Activated effector memory CD4-positive, alpha-beta T cell treated with anti-CD3 and anti-CD28 coated beads, Interleukin-2, amount 50 U/mL, for 16 hours (primary cell): ENCODE measurements at regions not wholly inside any gene's neighbourhood (a gene's known extent, or its start where the extent isn't known, plus 50 kb on each side); places are given as distances from the start of the nearest gene placed in this dataset.

Experiments used
- DNase-seq: peaks from one replicate; pipeline ENCODE4 v3.0.0-alpha.2; 2020

GRCh38 chr6:132977413-132977812, 163.0 kb downstream of the RPS12 start:
- DNase-seq: no peak

GRCh38 chr6:132978685-132979084, 164.3 kb downstream of the RPS12 start:
- no peak for DNase-seq

GRCh38 chr6:132993738-132994137, 179.4 kb downstream of the RPS12 start:
- no peak for DNase-seq

GRCh38 chr6:132995009-132995408, 180.6 kb downstream of the RPS12 start:
- DNase-seq: no peak

- DNase-seq: no peak
These were observed 181.1 kb downstream of the RPS12 start for GRCh38 chr6:132995432-132995831.

GRCh38 chr6:132998418-132998817, 184.0 kb downstream of the RPS12 start:
- DNase-seq: no peak

GRCh38 chr6:133001040-133001565, 186.7 kb downstream of the RPS12 start:
- no peak for DNase-seq

GRCh38 chr6:133004304-133004884, 190.0 kb downstream of the RPS12 start:
- no peak for DNase-seq

- no peak for DNase-seq
These were observed 198.4 kb downstream of the RPS12 start for GRCh38 chr6:133012774-133013173.

- DNase-seq: no peak
These were observed 202.3 kb downstream of the RPS12 start for GRCh38 chr6:133016631-133017030.

- no peak for DNase-seq
These were observed 203.2 kb downstream of the RPS12 start for GRCh38 chr6:133017581-133017980.

- no peak for DNase-seq
These were observed 212.3 kb downstream of the RPS12 start for GRCh38 chr6:133026705-133027104.

GRCh38 chr6:133033263-133033662, 207.9 kb upstream of the EYA4 start:
- DNase-seq: no peak

- no peak for DNase-seq
These were observed 206.5 kb upstream of the EYA4 start for GRCh38 chr6:133034509-133035206.

- no peak for DNase-seq
These were observed 200.9 kb upstream of the EYA4 start for GRCh38 chr6:133040094-133040802.

GRCh38 chr6:133040803-133041419, 200.2 kb upstream of the EYA4 start:
- no peak for DNase-seq

- no peak for DNase-seq
These were observed 198.5 kb upstream of the EYA4 start for GRCh38 chr6:133042550-133043120.

GRCh38 chr6:133046576-133046975, 194.6 kb upstream of the EYA4 start:
- DNase-seq: no peak

- DNase-seq: no peak
These were observed 194.0 kb upstream of the EYA4 start for GRCh38 chr6:133047065-133047665.

- no peak for DNase-seq
These were observed 193.5 kb upstream of the EYA4 start for GRCh38 chr6:133047706-133048105.

GRCh38 chr6:133051240-133051639, 189.9 kb upstream of the EYA4 start:
- DNase-seq: no peak

GRCh38 chr6:133052465-133052864, 188.7 kb upstream of the EYA4 start:
- DNase-seq: no peak
